SK-N-SH (cell line): ENCODE measurements at regions not wholly inside any gene's neighbourhood (a gene's known extent, or its start where the extent isn't known, plus 50 kb on each side); places are given as distances from the start of the nearest gene placed in this dataset.

ENCODE experiments used
- CTCF ChIA-PET: fragments of 300-600, 350-600 bp; formaldehyde crosslinking; extraction: SDS; loops from one replicate; lab custom pipeline; 2021; lab: Yijun Ruan, JAX
- POLR2A ChIA-PET: fragments of 350-600 bp; sonication (Branson Sonifier 250); formaldehyde crosslinking; extraction: SDS; loops from one replicate; lab custom pipeline; 2020; ENCODE audit warnings: antibody characterized with exemption, inconsistent platforms; lab: Yijun Ruan, JAX
- DNase-seq: peaks from one replicate; pipeline ENCODE4 v3.0.0; 2012
- H2AFZ ChIP-seq: fragments of 200-600 bp; sonication (generic); 2 replicates; pipeline ENCODE4 v1.8.1; 2016; ENCODE audit warnings: antibody characterized with exemption, mild to moderate bottlenecking, low read depth
- H3F3A ChIP-seq: fragments of 200-600 bp; sonication (generic); replicated peaks from 2 replicates; pipeline ENCODE3; 2016; ENCODE audit warnings: antibody characterized with exemption, mild to moderate bottlenecking; ENCODE audit not compliant: insufficient read depth
- H3K27ac ChIP-seq, 2 experiments: fragments of 200-500 bp in 1 of 2; fragments of 200-600 bp in 1 of 2; sonication (Bioruptor generic) in 1 of 2; sonication (generic), shearing (Covaris generic) in 1 of 2; 2 replicates each; pipeline versions ENCODE4 v1.5.1 to v1.6.1; 2014 to 2016; ENCODE audit warnings: low read depth in 2 of 2, inconsistent platforms in 1 of 2, low read length in 1 of 2, mild to moderate bottlenecking in 1 of 2, mixed read lengths in 1 of 2
- H3K27me3 ChIP-seq: fragments of 200-600 bp; sonication (generic), shearing (Covaris generic); 2 replicates; pipeline ENCODE4 v1.6.1; 2016; ENCODE audit warnings: mixed run types; ENCODE audit not compliant: insufficient read depth
- H3K36me3 ChIP-seq, 2 experiments: fragments of 200-500 bp in 1 of 2; fragments of 200-600 bp in 1 of 2; sonication (Bioruptor generic) in 1 of 2; sonication (generic) in 1 of 2; replicated peaks in 1 of 2; 2 replicates each; pipeline versions ENCODE3 to v1.5.1; 2014 to 2016; ENCODE audit warnings: low read length in 1 of 2, mild to moderate bottlenecking in 1 of 2; ENCODE audit not compliant: insufficient read depth in 2 of 2, control insufficient read depth in 1 of 2
- H3K4me1 ChIP-seq, 2 experiments: fragments of 200-500 bp in 1 of 2; fragments of 200-600 bp in 1 of 2; sonication (Bioruptor generic) in 1 of 2; sonication (generic), shearing (Covaris generic) in 1 of 2; 2 replicates each; pipeline versions ENCODE4 v1.5.1 to v1.6.1; 2014 to 2016; ENCODE audit warnings: low read depth in 1 of 2, low read length in 1 of 2, mixed run types in 1 of 2; ENCODE audit not compliant: insufficient read depth in 2 of 2, control insufficient read depth in 1 of 2
- H3K4me2 ChIP-seq: fragments of 200-600 bp; sonication (generic), shearing (Covaris generic); 2 replicates; pipeline ENCODE4 v1.6.1; 2017; ENCODE audit warnings: mixed run types
- H3K4me3 ChIP-seq, 2 experiments: fragments of 200-500 bp in 1 of 2; fragments of 200-600 bp in 1 of 2; sonication (Bioruptor generic) in 1 of 2; sonication (generic), shearing (Covaris generic) in 1 of 2; 2 replicates each; pipeline versions ENCODE4 v1.5.1 to v1.8.1; 2014 to 2016; ENCODE audit warnings: low read depth in 2 of 2, inconsistent platforms in 1 of 2, low read length in 1 of 2, mild to moderate bottlenecking in 1 of 2, mixed read lengths in 1 of 2, moderate library complexity in 1 of 2
- H3K79me2 ChIP-seq: fragments of 200-600 bp; sonication (generic); 2 replicates; pipeline ENCODE4 v1.8.1; 2017; ENCODE audit warnings: mild to moderate bottlenecking; ENCODE audit not compliant: insufficient read depth
- H3K9ac ChIP-seq: fragments of 200-600 bp; sonication (generic); 2 replicates; pipeline ENCODE4 v1.6.1; 2017; ENCODE audit warnings: mixed run types
- H3K9me2 ChIP-seq: fragments of 200-600 bp; sonication (generic); 2 replicates; pipeline ENCODE4 v1.6.1; 2017; ENCODE audit warnings: mixed run types
- H3K9me3 ChIP-seq: fragments of 200-600 bp; sonication (generic); 2 replicates; pipeline ENCODE4 v1.6.1; 2017; ENCODE audit warnings: mixed run types, mild to moderate bottlenecking, moderate library complexity
- H4K20me1 ChIP-seq: fragments of 200-600 bp; sonication (generic); 2 replicates; pipeline ENCODE4 v1.6.1; 2017; ENCODE audit warnings: mild to moderate bottlenecking, mixed run types; ENCODE audit not compliant: insufficient read depth
- EP300 ChIP-seq, 2 experiments: IDR thresholded peaks; 2 replicates each; pipeline versions ENCODE4 v1.4.0 to v1.6.1; 2012; ENCODE audit warnings: borderline replicate concordance in 1 of 2, low read depth in 1 of 2, low read length in 1 of 2
- FOXJ3 ChIP-seq: sonication (generic); formaldehyde crosslinking; IDR thresholded peaks from 2 replicates; pipeline ENCODE4 v1.5.1; 2020; ENCODE audit warnings: mild to moderate bottlenecking, missing genetic modification reagents
- NRF1 ChIP-seq: IDR thresholded peaks from 2 replicates; pipeline ENCODE4 v1.6.1; 2012; ENCODE audit warnings: low read depth, mild to moderate bottlenecking, low read length
- WGBS: methylation state at CpG from one replicate; pipeline ENCODE4 v1.1.6; 2017; ENCODE audit warnings: low lambda C conversion rate; 5-methylcytosine and 5-hydroxymethylcytosine counted together
- TF ChIP-seq, protein P1 (sequence below): IDR thresholded peaks from 2 replicates; pipeline ENCODE4 v1.4.0; 2012; ENCODE audit warnings: low read depth, borderline replicate concordance
- TF ChIP-seq, protein P2 (sequence below): fragments of 200-600 bp; sonication (generic); IDR thresholded peaks from 2 replicates; pipeline ENCODE4 v1.6.1; 2017; ENCODE audit warnings: antibody characterized with exemption, mild to moderate bottlenecking, moderate library complexity
- TF ChIP-seq, protein P3 (sequence below): IDR thresholded peaks from 2 replicates; pipeline ENCODE4 v1.4.0; 2012; ENCODE audit warnings: low read depth, borderline replicate concordance

DNA sequence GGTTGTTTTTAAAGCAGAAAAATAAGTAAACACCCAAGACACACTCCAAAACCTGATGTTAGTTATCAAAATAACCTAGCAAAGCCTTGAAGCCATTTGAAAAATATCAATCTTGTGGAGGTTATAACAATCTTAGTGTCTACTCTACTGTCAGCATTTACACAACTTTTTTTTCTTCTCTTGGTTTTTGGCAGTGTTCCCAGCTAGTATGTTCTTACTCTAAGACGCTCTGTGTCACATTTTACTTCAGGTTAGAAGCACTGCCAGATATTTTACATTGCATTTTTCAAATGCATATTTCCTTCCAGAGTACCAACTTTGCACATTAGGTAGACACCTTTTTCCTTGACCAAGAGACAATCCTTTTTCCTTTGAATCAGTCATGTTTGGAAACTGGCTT lies 114.0 kb upstream of the INPP4B start (continued):
- TF ChIP-seq, protein P1, sequence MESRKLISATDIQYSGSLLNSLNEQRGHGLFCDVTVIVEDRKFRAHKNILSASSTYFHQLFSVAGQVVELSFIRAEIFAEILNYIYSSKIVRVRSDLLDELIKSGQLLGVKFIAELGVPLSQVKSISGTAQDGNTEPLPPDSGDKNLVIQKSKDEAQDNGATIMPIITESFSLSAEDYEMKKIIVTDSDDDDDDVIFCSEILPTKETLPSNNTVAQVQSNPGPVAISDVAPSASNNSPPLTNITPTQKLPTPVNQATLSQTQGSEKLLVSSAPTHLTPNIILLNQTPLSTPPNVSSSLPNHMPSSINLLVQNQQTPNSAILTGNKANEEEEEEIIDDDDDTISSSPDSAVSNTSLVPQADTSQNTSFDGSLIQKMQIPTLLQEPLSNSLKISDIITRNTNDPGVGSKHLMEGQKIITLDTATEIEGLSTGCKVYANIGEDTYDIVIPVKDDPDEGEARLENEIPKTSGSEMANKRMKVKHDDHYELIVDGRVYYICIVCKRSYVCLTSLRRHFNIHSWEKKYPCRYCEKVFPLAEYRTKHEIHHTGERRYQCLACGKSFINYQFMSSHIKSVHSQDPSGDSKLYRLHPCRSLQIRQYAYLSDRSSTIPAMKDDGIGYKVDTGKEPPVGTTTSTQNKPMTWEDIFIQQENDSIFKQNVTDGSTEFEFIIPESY: no peak
- TF ChIP-seq, protein P2, sequence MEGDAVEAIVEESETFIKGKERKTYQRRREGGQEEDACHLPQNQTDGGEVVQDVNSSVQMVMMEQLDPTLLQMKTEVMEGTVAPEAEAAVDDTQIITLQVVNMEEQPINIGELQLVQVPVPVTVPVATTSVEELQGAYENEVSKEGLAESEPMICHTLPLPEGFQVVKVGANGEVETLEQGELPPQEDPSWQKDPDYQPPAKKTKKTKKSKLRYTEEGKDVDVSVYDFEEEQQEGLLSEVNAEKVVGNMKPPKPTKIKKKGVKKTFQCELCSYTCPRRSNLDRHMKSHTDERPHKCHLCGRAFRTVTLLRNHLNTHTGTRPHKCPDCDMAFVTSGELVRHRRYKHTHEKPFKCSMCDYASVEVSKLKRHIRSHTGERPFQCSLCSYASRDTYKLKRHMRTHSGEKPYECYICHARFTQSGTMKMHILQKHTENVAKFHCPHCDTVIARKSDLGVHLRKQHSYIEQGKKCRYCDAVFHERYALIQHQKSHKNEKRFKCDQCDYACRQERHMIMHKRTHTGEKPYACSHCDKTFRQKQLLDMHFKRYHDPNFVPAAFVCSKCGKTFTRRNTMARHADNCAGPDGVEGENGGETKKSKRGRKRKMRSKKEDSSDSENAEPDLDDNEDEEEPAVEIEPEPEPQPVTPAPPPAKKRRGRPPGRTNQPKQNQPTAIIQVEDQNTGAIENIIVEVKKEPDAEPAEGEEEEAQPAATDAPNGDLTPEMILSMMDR: no peak
- TF ChIP-seq, protein P3, sequence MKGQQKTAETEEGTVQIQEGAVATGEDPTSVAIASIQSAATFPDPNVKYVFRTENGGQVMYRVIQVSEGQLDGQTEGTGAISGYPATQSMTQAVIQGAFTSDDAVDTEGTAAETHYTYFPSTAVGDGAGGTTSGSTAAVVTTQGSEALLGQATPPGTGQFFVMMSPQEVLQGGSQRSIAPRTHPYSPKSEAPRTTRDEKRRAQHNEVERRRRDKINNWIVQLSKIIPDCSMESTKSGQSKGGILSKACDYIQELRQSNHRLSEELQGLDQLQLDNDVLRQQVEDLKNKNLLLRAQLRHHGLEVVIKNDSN: no peak

DNA sequence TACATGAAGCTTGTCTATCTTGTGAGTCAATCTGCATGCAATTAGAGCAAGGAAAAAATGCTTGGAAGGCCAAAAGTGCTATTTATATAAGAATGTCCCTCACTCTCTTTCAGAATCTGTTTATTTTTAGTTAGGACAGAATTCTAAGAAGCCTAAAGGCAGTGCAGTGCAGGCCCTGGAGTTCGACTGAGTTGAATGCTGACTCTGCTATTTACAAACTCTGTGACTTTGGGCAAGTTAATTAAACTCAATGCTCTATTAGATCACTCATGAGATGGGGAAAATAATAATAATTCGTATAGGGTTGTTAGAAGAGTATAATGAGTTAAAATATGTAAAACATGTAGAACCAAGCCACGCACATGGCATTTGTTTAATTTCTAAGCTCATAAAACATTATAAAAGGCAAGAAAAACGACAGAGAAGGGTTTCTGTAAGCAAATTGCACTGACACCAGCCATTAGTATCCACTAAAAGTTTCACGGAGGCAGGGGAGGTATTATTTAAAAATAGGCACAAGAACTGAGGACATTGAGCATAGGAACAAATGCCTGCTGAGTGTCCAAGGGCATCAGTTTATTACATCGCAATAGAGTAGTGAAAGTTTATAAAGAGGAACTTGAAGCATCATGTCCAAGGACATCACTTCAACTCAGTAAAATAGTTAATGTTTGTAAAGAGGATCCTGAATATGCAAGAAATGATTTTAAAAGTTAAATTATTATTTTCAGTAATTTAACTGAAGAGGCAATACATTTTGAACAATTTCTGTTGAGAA lies 115.0 kb upstream of the INPP4B start:
- Histone ChIP-seq H3K4me1 (no peaks in the 10 kb centered on the region; a peak in 1 of 4 replicates), H3K4me2 (no peak overlapping the region), H3K27me3 (no peaks in the 10 kb centered on the region), H3K9me2 (no peaks in the 10 kb centered on the region; the same call in 1 of the 2 replicates), H3K79me2 (no peaks in the 10 kb centered on the region), H3K9me3 (no peaks in the 10 kb centered on the region), H3K4me3 (no peak overlapping the region), H2AFZ (no peak overlapping the region), H3K36me3 (no peaks in the 10 kb centered on the region), H3K9ac (no peak overlapping the region), H4K20me1 (no peaks in the 10 kb centered on the region), H3K27ac (no peak overlapping the region)
- ChIA-PET CTCF (no interaction called here), POLR2A (no interaction called here)
- DNase-seq: no peak
- WGBS: 30% methylated on average over 6 of the region's 6 CpGs
- TF ChIP-seq, protein P3: no peak
- TF ChIP-seq, protein P1: no peak
- TF ChIP-seq EP300 (IDR thresholded peaks at IDR 0.05; ENCODE audit: borderline replicate concordance in 1 of 2, low read depth in 1 of 2, low read length in 1 of 2) (no peak), NRF1 (no peak), FOXJ3 (CRISPR knock-in tag) (no peak)
- TF ChIP-seq, all 33 proteins: peak for 0
- H3F3A ChIP-seq: no peaks in the 10 kb centered on the region
